Liver (tissue), 8 donors: ENCODE measurements at regions not wholly inside any gene's neighbourhood (a gene's known extent, or its start where the extent isn't known, plus 50 kb on each side); places are given as distances from the start of the nearest gene placed in this dataset.

Experiments used
- DNase-seq: peaks from one replicate; pipeline ENCODE4 v3.0.0-alpha.2; 2017; ENCODE audit warnings: low spot score
- H3K27ac ChIP-seq, 2 donors: one replicate each; pipeline ENCODE4 v1.7.0; 2013; ENCODE audit warnings: inconsistent platforms in 2 of 2, low read length in 2 of 2, control low read depth in 1 of 2, low read depth in 1 of 2, mild to moderate bottlenecking in 1 of 2
- H3K27me3 ChIP-seq, 4 donors: one replicate each; pipeline versions ENCODE4 v1.6.1 to v1.7.0; 2013; ENCODE audit warnings: low read length in 3 of 4, inconsistent platforms in 1 of 4, mild to moderate bottlenecking in 1 of 4, moderate library complexity in 1 of 4; ENCODE audit not compliant: control insufficient read depth in 4 of 4, insufficient read depth in 4 of 4
- H3K36me3 ChIP-seq, 4 donors: one replicate each; pipeline versions ENCODE4 v1.6.1 to v1.7.0; 2013; ENCODE audit warnings: low read length in 3 of 4, mild to moderate bottlenecking in 3 of 4, low read depth in 1 of 4, moderate library complexity in 1 of 4; ENCODE audit not compliant: control insufficient read depth in 4 of 4, insufficient read depth in 3 of 4
- H3K4me1 ChIP-seq, 4 donors: one replicate each; pipeline versions ENCODE4 v1.6.1 to v1.7.0; 2013; ENCODE audit warnings: low read length in 3 of 4, mild to moderate bottlenecking in 3 of 4, moderate library complexity in 1 of 4; ENCODE audit not compliant: control insufficient read depth in 4 of 4, insufficient read depth in 4 of 4
- H3K4me3 ChIP-seq, 3 donors: one replicate each; pipeline versions ENCODE4 v1.6.1 to v1.7.0; 2013; ENCODE audit warnings: low read length in 3 of 3, control low read depth in 1 of 3, low read depth in 1 of 3, mild to moderate bottlenecking in 1 of 3
- H3K9ac ChIP-seq, 2 donors: one replicate each; pipeline ENCODE4 v1.7.0; 2013; ENCODE audit warnings: low read length in 2 of 2, mild to moderate bottlenecking in 2 of 2, moderate library complexity in 2 of 2, control low read depth in 1 of 2, low read depth in 1 of 2
- H3K9me3 ChIP-seq, 4 donors: one replicate each; pipeline versions ENCODE4 v1.6.1 to v1.7.0; 2013; ENCODE audit warnings: low read length in 3 of 4; ENCODE audit not compliant: control insufficient read depth in 4 of 4
- CTCF ChIP-seq: fragments of 150-350 bp; IDR thresholded peaks from 2 replicates; pipeline ENCODE4 v1.5.1; 2017; ENCODE audit warnings: improper control_type of control experiment, low read depth, low read length; ENCODE audit not compliant: missing input control
- EGR1 ChIP-seq, 2 donors: IDR thresholded peaks; 2 replicates each; pipeline ENCODE4 v1.6.1; 2016 to 2018; ENCODE audit warnings: antibody characterized with exemption in 2 of 2, low read depth in 2 of 2
- FOXA1 ChIP-seq: IDR thresholded peaks from 2 replicates; pipeline ENCODE4 v1.6.1; 2016; ENCODE audit warnings: antibody characterized with exemption
- FOXA2 ChIP-seq: IDR thresholded peaks from 2 replicates; pipeline ENCODE4 v1.6.1; 2016; ENCODE audit warnings: antibody characterized with exemption
- GABPA ChIP-seq, 2 donors: IDR thresholded peaks in 1 of 2; conservative IDR thresholded peaks in 1 of 2; 2 replicates each; pipeline ENCODE4 v1.6.1; 2016; ENCODE audit warnings: antibody characterized with exemption in 2 of 2, mild to moderate bottlenecking in 1 of 2, moderate library complexity in 1 of 2
- HNF4G ChIP-seq: IDR thresholded peaks from 2 replicates; pipeline ENCODE4 v1.6.1; 2016; ENCODE audit warnings: antibody characterized with exemption
- JUND ChIP-seq, 2 donors: IDR thresholded peaks; 2 replicates each; pipeline ENCODE4 v1.6.1; 2016; ENCODE audit warnings: antibody characterized with exemption in 2 of 2
- MAX ChIP-seq: IDR thresholded peaks from 2 replicates; pipeline ENCODE4 v1.6.1; 2016; ENCODE audit warnings: antibody characterized with exemption
- NR2F2 ChIP-seq: IDR thresholded peaks from 2 replicates; pipeline ENCODE4 v1.6.1; 2016; ENCODE audit warnings: antibody characterized with exemption
- REST ChIP-seq: IDR thresholded peaks from 2 replicates; pipeline ENCODE4 v1.6.1; 2016; ENCODE audit warnings: antibody characterized with exemption, mild to moderate bottlenecking
- RXRA ChIP-seq, 2 donors: IDR thresholded peaks; 2 replicates each; pipeline ENCODE4 v1.6.1; 2017 to 2018; ENCODE audit warnings: antibody characterized with exemption in 2 of 2, mild to moderate bottlenecking in 1 of 2
- SP1 ChIP-seq: IDR thresholded peaks from 2 replicates; pipeline ENCODE4 v1.6.1; 2018; ENCODE audit warnings: antibody characterized with exemption, mild to moderate bottlenecking
- TAF1 ChIP-seq: conservative IDR thresholded peaks from 2 replicates; pipeline ENCODE4 v1.6.1; 2016; ENCODE audit warnings: antibody characterized with exemption, mild to moderate bottlenecking
- YY1 ChIP-seq: IDR thresholded peaks from 2 replicates; pipeline ENCODE4 v1.6.1; 2016; ENCODE audit warnings: antibody characterized with exemption, mild to moderate bottlenecking
- ZBTB33 ChIP-seq: IDR thresholded peaks from 2 replicates; pipeline ENCODE4 v1.6.1; 2016; ENCODE audit warnings: antibody characterized with exemption
- WGBS: extraction: QIAGEN DNeasy Blood & Tissue Kit; methylation state at CpG from one replicate; pipeline ENCODE4 v1.1.7; 2013; 5-methylcytosine and 5-hydroxymethylcytosine counted together
- TF ChIP-seq, protein P1 (sequence below): IDR thresholded peaks from 2 replicates; pipeline ENCODE4 v1.6.1; 2016; ENCODE audit warnings: antibody characterized with exemption
- donor health status: healthy.
- donor health status: healthy.
- donor health status: healthy.
- donor health status: healthy.
- donor health status: healthy.

DNA sequence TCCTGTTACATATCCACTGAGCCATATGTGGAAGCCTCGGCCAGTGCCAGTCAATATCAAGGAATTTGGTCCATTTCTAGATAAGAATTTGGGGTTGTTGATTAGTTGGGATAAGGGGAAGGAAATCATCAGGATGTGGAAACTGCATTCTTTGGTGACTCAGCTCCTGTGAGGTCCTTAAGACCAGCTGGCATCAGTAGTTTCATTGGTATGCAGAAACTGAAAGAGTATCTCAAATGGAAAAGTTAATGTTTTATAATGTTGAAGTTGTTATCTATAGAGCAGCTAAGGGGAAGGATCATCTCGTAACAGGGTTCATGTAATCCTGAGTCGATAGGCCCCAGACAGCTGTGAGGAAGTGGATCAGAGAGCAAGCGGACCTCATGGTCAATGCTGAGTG is 52.5 kb upstream of the PRNP start:
- no peaks in the 10 kb centered on the region for H3K36me3 ChIP-seq
- H3K9ac ChIP-seq, result no peak overlapping the region
- DNase-seq, result no peak
- WGBS, result 49% methylated on average over 4 of the region's 4 CpGs
- H3K9me3 ChIP-seq, result no peaks in the 10 kb centered on the region
- no peak overlapping the region for H3K4me3 ChIP-seq
- no peak for TF ChIP-seq YY1
- no peak for TF ChIP-seq SP1
- TF ChIP-seq MAX, result no peak
- TF ChIP-seq REST, result no peak
- TF ChIP-seq RXRA (IDR thresholded peaks at IDR 0.05), result no peak
- TF ChIP-seq JUND (IDR thresholded peaks at IDR 0.05), result no peak
- TF ChIP-seq HNF4G, result no peak
- TF ChIP-seq, protein P1, sequence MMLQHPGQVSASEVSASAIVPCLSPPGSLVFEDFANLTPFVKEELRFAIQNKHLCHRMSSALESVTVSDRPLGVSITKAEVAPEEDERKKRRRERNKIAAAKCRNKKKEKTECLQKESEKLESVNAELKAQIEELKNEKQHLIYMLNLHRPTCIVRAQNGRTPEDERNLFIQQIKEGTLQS, result no peak
- TF ChIP-seq FOXA2, result no peak
- TF ChIP-seq TAF1, result no peak
- TF ChIP-seq NR2F2, result no peak
- TF ChIP-seq EGR1 (IDR thresholded peaks at IDR 0.05; ENCODE audit: low read depth in 2 of 2), result no peak
- no peak for TF ChIP-seq ZBTB33
- TF ChIP-seq GABPA (IDR thresholded peaks at IDR 0.05 in 1 of 2, conservative IDR thresholded peaks at IDR 0.05 in 1 of 2), result no peak
- no peak for TF ChIP-seq FOXA1
- H3K27me3 ChIP-seq, result peaks cover 0 to 3% (median under 1%) of the 10 kb centered on the region in 4 donors
- H3K27ac ChIP-seq, result no peak overlapping the region
- H3K4me1 ChIP-seq, result no peaks in the 10 kb centered on the region

DNA sequence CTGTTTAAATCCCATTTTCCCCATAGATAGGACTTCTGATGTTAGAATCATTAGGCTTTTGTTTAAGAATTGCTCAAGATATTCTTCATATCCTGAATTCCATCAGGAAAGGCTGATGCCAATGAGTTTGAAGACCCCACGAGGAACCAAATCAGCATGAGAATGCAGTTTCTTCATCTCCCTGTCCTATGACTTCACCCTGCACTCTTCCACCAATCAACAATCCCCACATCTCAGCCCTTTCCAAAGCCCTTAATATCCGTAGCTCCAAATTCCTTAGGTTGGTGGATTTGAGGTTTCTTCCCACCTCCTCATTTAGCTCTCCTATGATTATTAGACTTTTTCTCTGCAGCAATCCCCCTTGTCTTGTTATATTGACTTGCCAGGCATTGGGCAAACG is 52.9 kb upstream of the PRNP start:
- peaks cover 0 to 2% (median 0%) of the 10 kb centered on the region in 4 donors for H3K9me3 ChIP-seq
- WGBS, result 59% methylated on average over 3 of the region's 3 CpGs

More for the DNA sequence above, 52.9 kb upstream of the PRNP start:
- H3K9ac ChIP-seq, result no peak overlapping the region
- no peak for DNase-seq
- H3K27ac ChIP-seq, result no peak overlapping the region
- TF ChIP-seq, protein P1, result no peak
- no peak for TF ChIP-seq CTCF
- TF ChIP-seq JUND (IDR thresholded peaks at IDR 0.05), result no peak
- no peak for TF ChIP-seq RXRA (IDR thresholded peaks at IDR 0.05)
- H3K4me3 ChIP-seq, result no peak overlapping the region
- H3K27me3 ChIP-seq, result peaks cover 0 to 3% (median under 1%) of the 10 kb centered on the region in 4 donors
- H3K36me3 ChIP-seq, result no peaks in the 10 kb centered on the region
- H3K4me1 ChIP-seq, result no peaks in the 10 kb centered on the region
